GM23248 (cell line): ENCODE measurements at regions not wholly inside any gene's neighbourhood (a gene's known extent, or its start where the extent isn't known, plus 50 kb on each side); places are given as distances from the start of the nearest gene placed in this dataset.
"Not testable (repeated sequence)": the region's sequence is repeated elsewhere in the genome, so short reads cannot be mapped to it uniquely, and the experiment has no call there.

Experiments used
- DNase-seq: peaks from one replicate; pipeline ENCODE4 v3.0.0-alpha.2; 2015
- H2AFZ ChIP-seq: fragments of 200-600 bp; sonication (generic); 2 replicates; pipeline ENCODE4 v1.6.1; 2016; ENCODE audit warnings: antibody characterized with exemption
- H3F3A ChIP-seq: fragments of 200-600 bp; sonication (generic); 2 replicates; pipeline ENCODE4 v1.6.1; 2016; ENCODE audit warnings: mild to moderate bottlenecking, antibody characterized with exemption, mixed run types; ENCODE audit not compliant: insufficient read depth
- H3K27ac ChIP-seq: fragments of 200-600 bp; sonication (generic); 2 replicates; pipeline ENCODE4 v1.5.1; 2016; ENCODE audit warnings: mild to moderate bottlenecking
- H3K27me3 ChIP-seq: fragments of 200-600 bp; sonication (generic); replicated peaks from 2 replicates; pipeline ENCODE4 v1.6.1; 2016; ENCODE audit warnings: mild to moderate bottlenecking; ENCODE audit not compliant: insufficient read depth
- H3K36me3 ChIP-seq: fragments of 200-600 bp; sonication (generic); 2 replicates; pipeline ENCODE4 v1.6.1; 2016; ENCODE audit warnings: low read depth, mild to moderate bottlenecking
- H3K4me1 ChIP-seq: fragments of 200-600 bp; sonication (generic); 2 replicates; pipeline ENCODE4 v1.6.1; 2016; ENCODE audit warnings: mild to moderate bottlenecking; ENCODE audit not compliant: insufficient read depth
- H3K4me2 ChIP-seq: fragments of 200-600 bp; sonication (generic); one replicate; pipeline ENCODE4 v1.6.1; 2016; ENCODE audit warnings: mild to moderate bottlenecking; ENCODE audit not compliant: unreplicated experiment
- H3K4me3 ChIP-seq: fragments of 200-600 bp; sonication (generic); 2 replicates; pipeline ENCODE4 v1.5.1; 2016; ENCODE audit warnings: mild to moderate bottlenecking
- H3K79me2 ChIP-seq: fragments of 200-600 bp; sonication (generic); 2 replicates; pipeline ENCODE4 v1.6.1; 2016; ENCODE audit warnings: mild to moderate bottlenecking; ENCODE audit not compliant: insufficient read depth
- H3K9ac ChIP-seq: fragments of 200-600 bp; sonication (generic); 2 replicates; pipeline ENCODE4 v1.6.1; 2016; ENCODE audit warnings: mild to moderate bottlenecking
- H3K9me2 ChIP-seq: fragments of 200-600 bp; sonication (generic); 2 replicates; pipeline ENCODE4 v1.6.1; 2016; ENCODE audit warnings: mixed run types, mild to moderate bottlenecking, moderate library complexity; ENCODE audit not compliant: insufficient read depth
- H3K9me3 ChIP-seq: fragments of 200-600 bp; sonication (generic); one replicate; pipeline ENCODE4 v1.6.1; 2017; ENCODE audit warnings: low read depth
- H4K20me1 ChIP-seq: fragments of 200-600 bp; sonication (generic); 2 replicates; pipeline ENCODE4 v1.6.0; 2016; ENCODE audit not compliant: insufficient read depth
- EZH2 ChIP-seq: fragments of 200-600 bp; sonication (generic); IDR thresholded peaks from 2 replicates; pipeline ENCODE4 v1.6.1; 2018; ENCODE audit warnings: antibody characterized with exemption, mild to moderate bottlenecking; ENCODE audit not compliant: insufficient read depth, poor library complexity, severe bottlenecking
- EZH2phosphoT487 ChIP-seq: fragments of 200-600 bp; sonication (generic); IDR thresholded peaks from 2 replicates; pipeline ENCODE4 v1.6.1; 2018; ENCODE audit warnings: antibody characterized with exemption, moderate library complexity, mild to moderate bottlenecking, low read depth; ENCODE audit not compliant: insufficient read depth
- WGBS, 2 experiments: methylation state at CpG; one replicate each; pipeline ENCODE4 v1.1.6; 2015 to 2017; ENCODE audit warnings: low lambda C conversion rate in 2 of 2, low coverage in 1 of 2; ENCODE audit errors: missing lambda C conversion rate in 2 of 2; 5-methylcytosine and 5-hydroxymethylcytosine counted together
- in situ Hi-C: fragments of 300-500 bp; cut with MboI; formaldehyde crosslinking; loops from 2 replicates; pipeline ENCODE4 v1.15.0; 2020

GRCh38 chr5:30152431-30152830 lies 1041.1 kb upstream of the CDH6 start:
- no peak overlapping the region for H3K4me3 ChIP-seq
- H2AFZ ChIP-seq = no peak overlapping the region
- H3K36me3 ChIP-seq = no peaks in the 10 kb centered on the region
- no peaks in the 10 kb centered on the region for H3K79me2 ChIP-seq
- H3K27me3 ChIP-seq = no peaks in the 10 kb centered on the region
- no peaks in the 10 kb centered on the region for H4K20me1 ChIP-seq
- 5 to 27% methylated on average over 1 of the region's 1 CpG for WGBS, 2 experiments
- H3K9me2 ChIP-seq = no peaks in the 10 kb centered on the region
- no peak for TF ChIP-seq EZH2phosphoT487
- TF ChIP-seq EZH2 = no peak
- H3K27ac ChIP-seq = no peak overlapping the region
- DNase-seq = no peak
- no peaks in the 10 kb centered on the region for H3K4me1 ChIP-seq
- H3K9ac ChIP-seq = no peak overlapping the region
- in situ Hi-C loops = no loop called here
- no peaks in the 10 kb centered on the region for H3F3A ChIP-seq
- H3K9me3 ChIP-seq = no peaks in the 10 kb centered on the region
- H3K4me2 ChIP-seq = no peak overlapping the region

DNA sequence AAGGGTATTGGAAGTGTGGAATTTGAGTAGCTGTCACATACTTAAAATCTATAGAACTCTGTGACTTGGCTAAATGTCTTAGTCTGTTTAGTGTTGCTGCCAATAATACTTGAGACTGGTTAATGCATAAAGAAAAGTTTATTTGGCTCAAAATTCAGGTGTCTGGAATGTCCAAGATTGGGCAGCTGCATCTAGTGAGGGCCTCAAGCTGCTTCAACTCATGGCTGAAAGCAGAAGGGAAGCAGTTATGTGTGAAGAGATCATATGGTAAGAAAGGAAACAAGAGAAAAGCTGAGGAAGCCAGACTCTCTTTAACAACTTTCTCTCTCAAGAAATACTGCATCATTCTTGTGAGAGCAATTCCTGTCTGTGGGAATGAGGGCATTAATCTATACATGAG lies 1043.3 kb upstream of the CDH6 start:
- no peak for DNase-seq
- Histone ChIP-seq H3F3A (no peaks in the 10 kb centered on the region), H3K9me2 (no peaks in the 10 kb centered on the region), H3K27ac (no peak overlapping the region), H3K9ac (no peak overlapping the region), H3K9me3 (no peaks in the 10 kb centered on the region), H3K36me3 (no peaks in the 10 kb centered on the region), H3K27me3 (no peaks in the 10 kb centered on the region), H3K4me3 (no peak overlapping the region), H3K79me2 (no peaks in the 10 kb centered on the region), H4K20me1 (no peaks in the 10 kb centered on the region), H3K4me2 (no peak overlapping the region), H2AFZ (no peak overlapping the region), H3K4me1 (no peaks in the 10 kb centered on the region)
- in situ Hi-C loops = no loop called here
- TF ChIP-seq EZH2phosphoT487 = no peak
- no peak for TF ChIP-seq EZH2

- Histone ChIP-seq H3F3A (no peaks in the 10 kb centered on the region), H3K4me1 (no peaks in the 10 kb centered on the region), H3K36me3 (no peaks in the 10 kb centered on the region), H3K9me2 (no peaks in the 10 kb centered on the region), H2AFZ (no peak overlapping the region), H3K4me3 (no peak overlapping the region), H4K20me1 (no peaks in the 10 kb centered on the region), H3K9ac (no peak overlapping the region), H3K79me2 (no peaks in the 10 kb centered on the region), H3K27me3 (no peaks in the 10 kb centered on the region), H3K27ac (no peak overlapping the region), H3K9me3 (no peaks in the 10 kb centered on the region), H3K4me2 (no peak overlapping the region)
- in situ Hi-C loops = no loop called here
- TF ChIP-seq EZH2 (no peak), EZH2phosphoT487 (no peak)
- DNase-seq = no peak
Measured at GRCh38 chr5:30149526-30149925, 1044.0 kb upstream of the CDH6 start.

- H3K79me2 ChIP-seq = no peaks in the 10 kb centered on the region
- no peak overlapping the region for H3K4me3 ChIP-seq
- no peak overlapping the region for H3K4me2 ChIP-seq
- TF ChIP-seq EZH2 (no peak), EZH2phosphoT487 (no peak)
- in situ Hi-C loops = no loop called here
- H3F3A ChIP-seq = no peaks in the 10 kb centered on the region
- WGBS, 2 experiments = 0% methylated on average over 1 of the region's 1 CpG
- H3K27ac ChIP-seq = no peak overlapping the region
- H3K36me3 ChIP-seq = no peaks in the 10 kb centered on the region
- no peak overlapping the region for H2AFZ ChIP-seq
- no peaks in the 10 kb centered on the region for H3K27me3 ChIP-seq
- H3K9ac ChIP-seq = no peak overlapping the region
- no peaks in the 10 kb centered on the region for H3K4me1 ChIP-seq
- no peaks in the 10 kb centered on the region for H3K9me3 ChIP-seq
- no peak for DNase-seq
- no peaks in the 10 kb centered on the region for H4K20me1 ChIP-seq
- no peaks in the 10 kb centered on the region for H3K9me2 ChIP-seq
Measured at GRCh38 chr5:30147976-30148375, 1045.5 kb upstream of the CDH6 start.

GRCh38 chr5:30144059-30144458 lies 1049.4 kb upstream of the CDH6 start:
- H3K36me3 ChIP-seq, H2AFZ ChIP-seq, H4K20me1 ChIP-seq, H3K4me1 ChIP-seq, H3K4me3 ChIP-seq, H3K9ac ChIP-seq, H3K9me2 ChIP-seq, in situ Hi-C loops, H3F3A ChIP-seq, H3K9me3 ChIP-seq, H3K27me3 ChIP-seq, H3K4me2 ChIP-seq, DNase-seq, H3K79me2 ChIP-seq, H3K27ac ChIP-seq: not testable (repeated sequence)
- WGBS, 2 experiments = 16 to 17% methylated on average over 4 of the region's 4 CpGs
